ENCODE measurements at regions not wholly inside any gene's neighbourhood (a gene's known extent, or its start where the extent isn't known, plus 50 kb on each side); places are given as distances from the start of the nearest gene placed in this dataset.

GRCh38 chr6:149261364-149262040 lies 56.0 kb upstream of the TAB2 start:
- DNase-seq (no peak), ATAC-seq (no peak)
- Histone ChIP-seq H3K27ac (no peak overlapping the region), H3K4me3 (no peak overlapping the region), H3K36me3 (no peaks in the 10 kb centered on the region), H3K9me3 (no peaks in the 10 kb centered on the region), H3K4me1 (no peaks in the 10 kb centered on the region), H3K27me3 (ENCODE audit: low read depth) (no peaks in the 10 kb centered on the region)
- TF ChIP-seq CTCF (IDR thresholded peaks at IDR 0.05): no peak
- intact Hi-C loops (cut with DNase I): no loop called here

GRCh38 chr6:149263321-149263720 lies 54.2 kb upstream of the TAB2 start:
- ATAC-seq (no peak), DNase-seq (no peak)
- TF ChIP-seq CTCF (IDR thresholded peaks at IDR 0.05): no peak
- no peak overlapping the region for H3K27ac ChIP-seq
- no peaks in the 10 kb centered on the region for H3K27me3 ChIP-seq (ENCODE audit: low read depth)
- H3K4me1 ChIP-seq: peaks cover 7% of the 10 kb centered on the region
- no peaks in the 10 kb centered on the region for H3K36me3 ChIP-seq
- no peaks in the 10 kb centered on the region for H3K9me3 ChIP-seq
- intact Hi-C loops (cut with DNase I): no loop called here
- H3K4me3 ChIP-seq: no peak overlapping the region

GRCh38 chr6:149264629-149265028 lies 52.9 kb upstream of the TAB2 start:
- Histone ChIP-seq H3K4me3 (no peak overlapping the region), H3K27ac (no peak overlapping the region), H3K4me1 (peaks cover 7% of the 10 kb centered on the region), H3K9me3 (no peaks in the 10 kb centered on the region), H3K27me3 (ENCODE audit: low read depth) (no peaks in the 10 kb centered on the region), H3K36me3 (no peaks in the 10 kb centered on the region)
- intact Hi-C loops (cut with DNase I): no loop called here
- DNase-seq: no peak
- ATAC-seq: no peak
- no peak for TF ChIP-seq CTCF (IDR thresholded peaks at IDR 0.05)

- no peaks in the 10 kb centered on the region for H3K9me3 ChIP-seq
- peaks cover 7% of the 10 kb centered on the region for H3K4me1 ChIP-seq
- no peak for ATAC-seq
- H3K4me3 ChIP-seq: no peak overlapping the region
- TF ChIP-seq CTCF (IDR thresholded peaks at IDR 0.05): no peak
- H3K36me3 ChIP-seq: no peaks in the 10 kb centered on the region
- intact Hi-C loops (cut with DNase I): no loop called here
- no peak overlapping the region for H3K27ac ChIP-seq
- no peaks in the 10 kb centered on the region for H3K27me3 ChIP-seq (ENCODE audit: low read depth)
- DNase-seq: no peak
Measured at GRCh38 chr6:149265945-149266344, 51.6 kb upstream of the TAB2 start.

GRCh38 chr6:149266659-149267058 lies 50.9 kb upstream of the TAB2 start:
- no peak for TF ChIP-seq CTCF (IDR thresholded peaks at IDR 0.05)
- Histone ChIP-seq H3K27me3 (ENCODE audit: low read depth) (no peaks in the 10 kb centered on the region), H3K36me3 (no peaks in the 10 kb centered on the region), H3K9me3 (no peaks in the 10 kb centered on the region), H3K4me1 (peaks cover 12% of the 10 kb centered on the region), H3K27ac (no peak overlapping the region), H3K4me3 (no peak overlapping the region)
- DNase-seq: no peak
- intact Hi-C loops (cut with DNase I): no loop called here
- no peak for ATAC-seq

Data from lower lobe of right lung (tissue), 2 donors.